HCT116 (cell line): ENCODE measurements at regions not wholly inside any gene's neighbourhood (a gene's known extent, or its start where the extent isn't known, plus 50 kb on each side); places are given as distances from the start of the nearest gene placed in this dataset.

ENCODE experiments used
- ATAC-seq: fragments of 200-7000 bp; cut with Tn5 transposase; 2 replicates; pipeline ENCODE4 v1.9.1; 2020; ENCODE audit warnings: mild to moderate bottlenecking, moderate library complexity
- BruUV-seq: library from RNA; stranded (reverse); fragments of 400-500 nt; replicated peaks from 2 replicates; lab custom pipeline; 2021; lab: Mats Ljungman, UMichigan
- CTCF ChIA-PET: fragments of 300-600 bp; sonication (Branson Sonifier 250); formaldehyde crosslinking; loops from one replicate; lab custom pipeline; 2021; ENCODE audit warnings: antibody characterized with exemption; lab: Charles Lee
- POLR2A ChIA-PET: fragments of 300-600, 350-600 bp; sonication (Branson Sonifier 250); formaldehyde crosslinking; loops from one replicate; lab custom pipeline; 2021; ENCODE audit warnings: antibody characterized with exemption; lab: Charles Lee
- RAD21 ChIA-PET, 2 experiments: fragments of 300-600 bp; sonication (Branson Sonifier 250); formaldehyde crosslinking; loops; one replicate each; lab custom pipeline; 2023; ENCODE audit warnings: low total read pairs in 2 of 2; ENCODE audit not compliant: uncharacterized antibody in 2 of 2, unreplicated experiment in 2 of 2, low non-redundant PET in 1 of 2; lab: Charles Lee
- DNase-seq: peaks from one replicate; pipeline ENCODE4 v3.0.0-alpha.2; 2010; ENCODE audit warnings: low read depth, low spot score
- H2AFZ ChIP-seq: fragments of 200-600 bp; shearing (Covaris generic), sonication (generic); 2 replicates; pipeline ENCODE4 v1.6.1; 2017; ENCODE audit warnings: low read depth, mixed run types, mixed read lengths, antibody characterized with exemption, low read length; ENCODE audit not compliant: poor library complexity, severe bottlenecking
- H3K27ac ChIP-seq: 2 replicates; pipeline ENCODE4 v1.5.1; 2012; ENCODE audit warnings: low read depth, low read length
- H3K27me3 ChIP-seq: fragments of 200-600 bp; sonication (generic); 2 replicates; pipeline ENCODE4 v1.6.1; 2016; ENCODE audit warnings: mixed run types, low read length, mixed read lengths; ENCODE audit not compliant: insufficient read depth
- H3K36me3 ChIP-seq, 2 experiments: fragments of 200-500 bp in 1 of 2; fragments of 200-600 bp in 1 of 2; sonication (Bioruptor generic) in 1 of 2; sonication (generic) in 1 of 2; 2 replicates each; pipeline versions ENCODE4 v1.5.1 to v1.6.1; 2014 to 2016; ENCODE audit warnings: low read length in 2 of 2, inconsistent platforms in 1 of 2, mixed read lengths in 1 of 2, mixed run types in 1 of 2; ENCODE audit not compliant: insufficient read depth in 2 of 2, control insufficient read depth in 1 of 2
- H3K4me1 ChIP-seq, 2 experiments: fragments of 200-600 bp in 1 of 2; sonication (generic) in 1 of 2; 2 replicates each; pipeline versions ENCODE4 v1.5.1 to v1.6.1; 2012 to 2017; ENCODE audit warnings: low read length in 2 of 2, inconsistent platforms in 1 of 2, mild to moderate bottlenecking in 1 of 2, mixed read lengths in 1 of 2, mixed run types in 1 of 2, moderate library complexity in 1 of 2; ENCODE audit not compliant: insufficient read depth in 2 of 2, control insufficient read depth in 1 of 2
- H3K4me2 ChIP-seq: fragments of 200-600 bp; sonication (generic); 2 replicates; pipeline ENCODE4 v1.6.1; 2017; ENCODE audit warnings: mixed run types, low read length, mixed read lengths
- H3K4me3 ChIP-seq, 2 experiments: fragments of 200-600 bp in 1 of 2; sonication (generic) in 1 of 2; replicated peaks in 1 of 2; 2 replicates each; pipeline ENCODE4 v1.5.1; 2011 to 2016; ENCODE audit warnings: low read length in 2 of 2, control low read depth in 1 of 2, low read depth in 1 of 2, mild to moderate bottlenecking in 1 of 2, mixed read lengths in 1 of 2, mixed run types in 1 of 2
- H3K79me2 ChIP-seq: fragments of 200-600 bp; sonication (generic); 2 replicates; pipeline ENCODE4 v1.6.1; 2017; ENCODE audit warnings: mild to moderate bottlenecking, mixed run types, low read length, moderate library complexity, mixed read lengths; ENCODE audit not compliant: insufficient read depth
- H3K9ac ChIP-seq: fragments of 200-600 bp; sonication (generic); 2 replicates; pipeline ENCODE4 v1.6.1; 2016; ENCODE audit warnings: low read length, mixed read lengths
- H3K9me2 ChIP-seq: fragments of 200-600 bp; sonication (generic), shearing (Covaris generic); 2 replicates; pipeline ENCODE4 v1.6.1; 2017; ENCODE audit warnings: mixed run types, mild to moderate bottlenecking, moderate library complexity; ENCODE audit not compliant: insufficient read depth
- H3K9me3 ChIP-seq, 2 experiments: fragments of 200-500 bp in 1 of 2; fragments of 200-600 bp in 1 of 2; sonication (Bioruptor generic) in 1 of 2; sonication (generic) in 1 of 2; 2 replicates each; pipeline ENCODE4 v1.6.1; 2014 to 2017; ENCODE audit warnings: low read length in 2 of 2, mixed read lengths in 2 of 2, inconsistent platforms in 1 of 2, low read depth in 1 of 2, mild to moderate bottlenecking in 1 of 2, mixed run types in 1 of 2, moderate library complexity in 1 of 2; ENCODE audit not compliant: control insufficient read depth in 1 of 2, insufficient read depth in 1 of 2
- H4K20me1 ChIP-seq: fragments of 200-600 bp; sonication (generic), shearing (Covaris generic); 2 replicates; pipeline ENCODE4 v1.6.1; 2017; ENCODE audit warnings: mixed run types, mild to moderate bottlenecking, moderate library complexity; ENCODE audit not compliant: insufficient read depth
- CBX3 ChIP-seq: IDR thresholded peaks from 2 replicates; pipeline ENCODE4 v1.6.1; 2012; ENCODE audit warnings: low read depth
- CEBPB ChIP-seq: IDR thresholded peaks from 2 replicates; pipeline ENCODE4 v1.6.1; 2012; ENCODE audit warnings: low read depth
- EGR1 ChIP-seq: IDR thresholded peaks from 2 replicates; pipeline ENCODE4 v1.6.1; 2012; ENCODE audit warnings: low read depth
- ELF1 ChIP-seq: IDR thresholded peaks from 2 replicates; pipeline ENCODE4 v1.6.1; 2012; ENCODE audit warnings: low read depth, borderline replicate concordance
- EZH2 ChIP-seq: fragments of 200-600 bp; sonication (generic); IDR thresholded peaks from 2 replicates; pipeline ENCODE4 v1.6.1; 2017; ENCODE audit warnings: antibody characterized with exemption, mixed run types
- EZH2phosphoT487 ChIP-seq: fragments of 200-600 bp; IDR thresholded peaks from 2 replicates; pipeline ENCODE4 v1.6.1; 2018; ENCODE audit warnings: antibody characterized with exemption, borderline replicate concordance
- FOSL1 ChIP-seq: IDR thresholded peaks from 2 replicates; pipeline ENCODE4 v1.6.1; 2012; ENCODE audit warnings: low read depth
- JUND ChIP-seq: IDR thresholded peaks from 2 replicates; pipeline ENCODE4 v1.6.1; 2012
- MAX ChIP-seq: IDR thresholded peaks from 2 replicates; pipeline ENCODE4 v1.6.1; 2012
- POLR2A ChIP-seq: IDR thresholded peaks from 2 replicates; pipeline ENCODE4 v1.7.0; 2011; ENCODE audit warnings: borderline replicate concordance; ENCODE audit not compliant: insufficient read depth, insufficient read length; ENCODE audit errors: extremely low read depth
- RAD21 ChIP-seq: IDR thresholded peaks from 2 replicates; pipeline ENCODE4 v1.6.1; 2012; ENCODE audit warnings: low read depth, mild to moderate bottlenecking
- SRF ChIP-seq: IDR thresholded peaks from 2 replicates; pipeline ENCODE4 v1.6.1; 2012; ENCODE audit warnings: low read depth
- TCF7L2 ChIP-seq: IDR thresholded peaks from 2 replicates; pipeline ENCODE4 v1.7.0; 2011; ENCODE audit warnings: borderline replicate concordance, inconsistent platforms; ENCODE audit not compliant: insufficient read depth, insufficient read length; ENCODE audit errors: extremely low read depth
- ZFX ChIP-seq: fragments of 450-650 bp; IDR thresholded peaks from 2 replicates; pipeline ENCODE4 v1.6.1; 2017
- intact Hi-C: fragments of 100-400 bp; cut with micrococcal nuclease; formaldehyde crosslinking; loops from 2 replicates; pipeline ENCODE4 v1.10.0; 2022
- TF ChIP-seq, protein P1 (sequence below): IDR thresholded peaks from 2 replicates; pipeline ENCODE4 v1.6.1; 2012; ENCODE audit warnings: low read depth

GRCh38 chr18:59963229-59963628, 63.4 kb downstream of the PMAIP1 start:
- H3K79me2 ChIP-seq: no peaks in the 10 kb centered on the region
- no peak overlapping the region for H3K4me2 ChIP-seq
- ChIA-PET POLR2A (interaction anchor here (1.2 to 1.5 kb wide), 2 partner anchors 10 to 64 kb away, joined by 4 read pairs; partner anchors contain the start of gene PMAIP1), RAD21 (no interaction called here), CTCF (no interaction called here)
- H4K20me1 ChIP-seq: no peaks in the 10 kb centered on the region
- BruUV-seq: no TSS peak
- intact Hi-C loops: no loop called here
- H3K9me2 ChIP-seq: no peaks in the 10 kb centered on the region
- H2AFZ ChIP-seq: no peak overlapping the region
- no peaks in the 10 kb centered on the region for H3K27me3 ChIP-seq
- DNase-seq: no peak
- ATAC-seq: no peak
- H3K4me3 ChIP-seq: no peak overlapping the region
- H3K9ac ChIP-seq: no peak overlapping the region
- H3K4me1 ChIP-seq: peaks cover 33 to 40% of the 10 kb centered on the region in 2 experiments
- TF ChIP-seq MAX: no peak
- TF ChIP-seq, protein P1, sequence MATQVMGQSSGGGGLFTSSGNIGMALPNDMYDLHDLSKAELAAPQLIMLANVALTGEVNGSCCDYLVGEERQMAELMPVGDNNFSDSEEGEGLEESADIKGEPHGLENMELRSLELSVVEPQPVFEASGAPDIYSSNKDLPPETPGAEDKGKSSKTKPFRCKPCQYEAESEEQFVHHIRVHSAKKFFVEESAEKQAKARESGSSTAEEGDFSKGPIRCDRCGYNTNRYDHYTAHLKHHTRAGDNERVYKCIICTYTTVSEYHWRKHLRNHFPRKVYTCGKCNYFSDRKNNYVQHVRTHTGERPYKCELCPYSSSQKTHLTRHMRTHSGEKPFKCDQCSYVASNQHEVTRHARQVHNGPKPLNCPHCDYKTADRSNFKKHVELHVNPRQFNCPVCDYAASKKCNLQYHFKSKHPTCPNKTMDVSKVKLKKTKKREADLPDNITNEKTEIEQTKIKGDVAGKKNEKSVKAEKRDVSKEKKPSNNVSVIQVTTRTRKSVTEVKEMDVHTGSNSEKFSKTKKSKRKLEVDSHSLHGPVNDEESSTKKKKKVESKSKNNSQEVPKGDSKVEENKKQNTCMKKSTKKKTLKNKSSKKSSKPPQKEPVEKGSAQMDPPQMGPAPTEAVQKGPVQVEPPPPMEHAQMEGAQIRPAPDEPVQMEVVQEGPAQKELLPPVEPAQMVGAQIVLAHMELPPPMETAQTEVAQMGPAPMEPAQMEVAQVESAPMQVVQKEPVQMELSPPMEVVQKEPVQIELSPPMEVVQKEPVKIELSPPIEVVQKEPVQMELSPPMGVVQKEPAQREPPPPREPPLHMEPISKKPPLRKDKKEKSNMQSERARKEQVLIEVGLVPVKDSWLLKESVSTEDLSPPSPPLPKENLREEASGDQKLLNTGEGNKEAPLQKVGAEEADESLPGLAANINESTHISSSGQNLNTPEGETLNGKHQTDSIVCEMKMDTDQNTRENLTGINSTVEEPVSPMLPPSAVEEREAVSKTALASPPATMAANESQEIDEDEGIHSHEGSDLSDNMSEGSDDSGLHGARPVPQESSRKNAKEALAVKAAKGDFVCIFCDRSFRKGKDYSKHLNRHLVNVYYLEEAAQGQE: no peak
- TF ChIP-seq JUND: no peak
- no peak for TF ChIP-seq CBX3
- no peak for TF ChIP-seq RAD21
- no peaks in the 10 kb centered on the region for H3K9me3 ChIP-seq
- no peak overlapping the region for H3K27ac ChIP-seq
- H3K36me3 ChIP-seq: no peaks in the 10 kb centered on the region

DNA sequence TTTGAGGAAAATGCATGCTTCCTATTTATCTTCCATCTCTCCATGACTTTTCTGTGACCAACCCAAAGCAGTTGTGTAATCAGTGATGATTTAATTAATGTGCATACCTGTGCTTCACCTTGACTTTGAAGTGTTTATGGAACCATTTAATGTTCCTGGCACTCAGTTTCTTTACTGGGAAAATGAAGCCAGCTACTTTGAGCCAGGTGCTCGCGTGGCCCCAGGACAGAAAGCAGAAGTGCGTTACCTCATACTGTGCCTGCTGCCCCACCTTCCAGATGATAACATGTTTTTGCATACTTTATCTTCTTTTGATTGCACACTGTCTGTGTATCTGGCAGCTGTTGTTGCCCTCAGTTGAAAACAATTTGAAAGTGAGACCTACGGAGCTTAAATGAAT, 61.3 kb downstream of the PMAIP1 start:
- H3K4me1 ChIP-seq: peaks cover 50 to 59% of the 10 kb centered on the region in 2 experiments
- H3K27ac ChIP-seq: peak overlapping the region; percentile 38
- intact Hi-C loops: no loop called here
- 0 out of 4 replicates have a peak overlapping the region, but pooled peaks of 1 of the 2 experiments have one; percentile 0 for H3K4me3 ChIP-seq
- H3K9me2 ChIP-seq: no peaks in the 10 kb centered on the region
- BruUV-seq: no TSS peak
- RAD21 ChIA-PET: no interaction called here
- DNase-seq (no peak), ATAC-seq (peak; percentile 45)
- peak overlapping the region; percentile 95 for H2AFZ ChIP-seq
- H3K9me3 ChIP-seq: no peaks in the 10 kb centered on the region
- TF ChIP-seq CBX3 (no peak), POLR2A (no peak), FOSL1 (no peak), EGR1 (no peak), CEBPB (peak; percentile 25; the same call in 1 of the 2 replicates), EZH2 (no peak), ELF1 (no peak), ZFX (no peak), SRF (no peak), JUND (no peak), TCF7L2 (peak; percentile 32), MAX (peak; percentile 41), EZH2phosphoT487 (no peak)
- TF ChIP-seq, all 23 proteins: peak for 3
- Histone ChIP-seq H4K20me1 (no peaks in the 10 kb centered on the region), H3K27me3 (no peaks in the 10 kb centered on the region), H3K9ac (peak overlapping the region; percentile 14; the same call in 1 of the 2 replicates), H3K79me2 (no peaks in the 10 kb centered on the region), H3K4me2 (peak overlapping the region; percentile 70), H3K36me3 (no peaks in the 10 kb centered on the region)
- CTCF ChIA-PET: interaction anchor here (1.0 kb wide), 1 partner anchor 26 kb away, joined by 3 read pairs; no protein-coding TSS in a partner anchor
- POLR2A ChIA-PET: interaction anchor here (1.1 kb wide), 1 partner anchor 61 kb away, joined by 3 read pairs; the partner anchor contains the start of gene PMAIP1
